Dedifferentiated amniotic fluid mesenchymal stem cell (primary cell): ENCODE measurements at regions not wholly inside any gene's neighbourhood (a gene's known extent, or its start where the extent isn't known, plus 50 kb on each side); places are given as distances from the start of the nearest gene placed in this dataset.
"Not testable (repeated sequence)": the region's sequence is repeated elsewhere in the genome, so short reads cannot be mapped to it uniquely, and the experiment has no call there.

ENCODE experiments used
- DNase-seq: peaks from one replicate; pipeline ENCODE4 v3.0.0-alpha.2; 2016; ENCODE audit errors: extremely low spot score

- DNase-seq: not testable (repeated sequence)
These were observed 195.6 kb downstream of the BCL2L11 start for GRCh38 chr2:111316221-111316741.

- not testable (repeated sequence) for DNase-seq
These were observed 196.3 kb downstream of the BCL2L11 start for GRCh38 chr2:111316881-111317549.

GRCh38 chr2:111319552-111319951 is 198.8 kb downstream of the BCL2L11 start:
- DNase-seq: not testable (repeated sequence)

- DNase-seq: not testable (repeated sequence)
These were observed 199.6 kb downstream of the BCL2L11 start for GRCh38 chr2:111320264-111320663.

- peak; percentile 93 for DNase-seq
These were observed 200.3 kb downstream of the BCL2L11 start for GRCh38 chr2:111320965-111321364.

- DNase-seq: not testable (repeated sequence)
These were observed 202.7 kb downstream of the BCL2L11 start for GRCh38 chr2:111323384-111323783.

- not testable (repeated sequence) for DNase-seq
These were observed 207.0 kb downstream of the BCL2L11 start for GRCh38 chr2:111327726-111328125.

GRCh38 chr2:111329309-111329708 is 208.6 kb downstream of the BCL2L11 start:
- DNase-seq: not testable (repeated sequence)

GRCh38 chr2:111331099-111331724 is 210.5 kb downstream of the BCL2L11 start:
- DNase-seq: not testable (repeated sequence)

- not testable (repeated sequence) for DNase-seq
These were observed 214.7 kb downstream of the BCL2L11 start for GRCh38 chr2:111335220-111335907.

GRCh38 chr2:111338474-111338873 is 217.8 kb downstream of the BCL2L11 start:
- not testable (repeated sequence) for DNase-seq

GRCh38 chr2:111339476-111339875 is 218.8 kb downstream of the BCL2L11 start:
- DNase-seq: not testable (repeated sequence)

GRCh38 chr2:111344590-111344989 is 223.9 kb downstream of the BCL2L11 start:
- not testable (repeated sequence) for DNase-seq

GRCh38 chr2:111345439-111345838 is 224.7 kb downstream of the BCL2L11 start:
- peak; percentile 11 for DNase-seq

- DNase-seq: peak; percentile 13
These were observed 225.6 kb downstream of the BCL2L11 start for GRCh38 chr2:111346018-111346930.

GRCh38 chr2:111347695-111348094 is 227.0 kb downstream of the BCL2L11 start:
- not testable (repeated sequence) for DNase-seq

- not testable (repeated sequence) for DNase-seq
These were observed 227.6 kb downstream of the BCL2L11 start for GRCh38 chr2:111348316-111348715.

- DNase-seq: not testable (repeated sequence)
These were observed 234.5 kb downstream of the BCL2L11 start for GRCh38 chr2:111355022-111355817.

- DNase-seq: not testable (repeated sequence)
These were observed 235.3 kb downstream of the BCL2L11 start for GRCh38 chr2:111355823-111356511.

GRCh38 chr2:111356512-111357031 is 235.9 kb downstream of the BCL2L11 start:
- DNase-seq: peak; percentile 14
